ENCODE measurements at regions not wholly inside any gene's neighbourhood (a gene's known extent, or its start where the extent isn't known, plus 50 kb on each side); places are given as distances from the start of the nearest gene placed in this dataset.

- TF ChIP-seq EZH2 (IDR thresholded peaks at IDR 0.05; ENCODE audit: low read depth) = no peak
- TF ChIP-seq CTCF (conservative IDR thresholded peaks at IDR 0.05) = no peak
Measured at GRCh38 chr13:61086087-61086486, 329.6 kb downstream of the PCDH20 start.
